RPMI7951 (cell line): ENCODE measurements at regions not wholly inside any gene's neighbourhood (a gene's known extent, or its start where the extent isn't known, plus 50 kb on each side); places are given as distances from the start of the nearest gene placed in this dataset.

Source experiments
- DNase-seq: peaks from one replicate; pipeline ENCODE4 v3.0.0-alpha.2; 2012; ENCODE audit warnings: low read depth

DNA sequence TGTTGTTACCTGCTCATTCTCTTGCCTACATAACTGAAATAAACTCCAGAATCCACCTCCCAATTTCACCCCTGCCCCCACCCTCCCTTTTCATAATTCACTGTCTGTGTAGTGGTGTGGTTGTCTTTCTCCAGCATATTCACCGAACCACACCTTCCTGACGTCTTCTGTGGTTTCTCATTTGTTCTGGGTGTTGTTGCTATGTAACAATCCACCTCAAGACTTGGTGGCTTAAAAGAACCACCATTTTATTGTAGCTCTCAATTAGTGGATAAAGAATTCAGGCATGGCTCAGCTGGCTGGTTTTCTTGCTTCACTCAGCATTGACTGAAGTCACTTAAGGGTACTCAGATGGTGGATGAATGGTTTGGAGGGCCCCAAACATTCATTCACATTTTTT, 229.8 kb downstream of the MAF start:
- no peak for DNase-seq

GRCh38 chr16:79369796-79370195, 230.7 kb downstream of the MAF start:
- DNase-seq: peak; percentile 43

DNA sequence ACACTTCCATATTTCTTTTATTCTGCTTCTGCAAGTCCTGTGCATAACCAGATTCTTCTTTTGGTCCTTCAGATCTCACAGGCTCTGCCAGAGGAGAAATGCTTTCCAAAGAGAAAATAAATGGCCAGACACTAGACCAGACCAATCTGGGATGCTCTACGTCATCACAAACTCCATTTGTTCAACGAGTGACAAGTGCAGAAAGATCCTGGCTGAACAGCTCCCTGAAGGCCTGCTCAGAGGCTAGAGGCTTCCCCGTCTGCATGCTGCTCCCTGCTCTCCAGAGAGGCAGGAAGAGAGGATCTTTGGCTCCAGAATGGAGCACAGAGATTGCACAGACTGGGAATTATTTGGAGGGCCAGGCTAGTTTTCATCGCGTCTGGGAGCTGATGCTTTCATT, 232.7 kb downstream of the MAF start:
- DNase-seq: no peak

- DNase-seq: no peak
Measured at GRCh38 chr16:79366635-79367034, 233.9 kb downstream of the MAF start.

DNA sequence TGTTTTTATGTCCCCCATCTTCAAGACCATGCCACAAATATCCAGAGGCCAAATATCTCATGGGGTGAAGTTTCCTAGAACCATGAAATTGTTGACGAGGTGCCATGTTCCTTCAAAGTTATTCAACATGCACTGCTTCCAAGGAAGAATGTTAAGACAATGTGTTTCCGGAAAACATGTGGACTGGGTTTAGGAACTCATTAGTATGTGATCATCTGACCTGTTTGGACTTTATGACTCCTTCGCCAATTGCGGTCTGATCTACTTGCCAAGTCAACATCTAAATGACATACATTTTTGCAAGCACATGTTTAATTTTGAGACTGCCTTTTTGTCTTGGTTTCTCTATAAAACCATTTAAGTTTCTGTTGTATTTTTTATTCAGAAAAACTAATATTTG, 234.8 kb downstream of the MAF start:
- no peak for DNase-seq

- no peak for DNase-seq
Measured at GRCh38 chr16:79363484-79363883, 237.1 kb downstream of the MAF start.

DNA sequence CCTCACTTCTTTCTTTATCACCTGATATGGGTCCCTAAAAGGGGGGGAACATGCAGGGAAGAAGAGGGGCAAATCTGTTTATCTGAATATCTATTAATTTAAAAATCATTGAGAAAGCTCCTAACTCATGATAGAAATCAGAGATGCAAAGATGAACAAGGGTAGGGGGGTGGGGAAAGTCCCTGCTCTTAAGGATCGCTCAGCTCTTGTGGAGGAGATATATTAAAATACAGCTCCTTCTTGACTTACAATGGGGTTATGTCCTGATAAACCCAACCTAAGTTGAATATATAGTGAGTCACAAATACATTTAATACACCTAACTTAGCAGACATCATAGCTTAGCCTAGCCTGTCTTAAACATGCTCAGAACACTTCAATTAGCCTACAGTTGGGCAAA, 237.5 kb downstream of the MAF start:
- no peak for DNase-seq

- DNase-seq: no peak
Measured at GRCh38 chr16:79362300-79362970, 238.1 kb downstream of the MAF start.

GRCh38 chr16:79361132-79361751, 239.3 kb downstream of the MAF start:
- no peak for DNase-seq

- DNase-seq: no peak
Measured at GRCh38 chr16:79360267-79360666, 240.3 kb downstream of the MAF start.

DNA sequence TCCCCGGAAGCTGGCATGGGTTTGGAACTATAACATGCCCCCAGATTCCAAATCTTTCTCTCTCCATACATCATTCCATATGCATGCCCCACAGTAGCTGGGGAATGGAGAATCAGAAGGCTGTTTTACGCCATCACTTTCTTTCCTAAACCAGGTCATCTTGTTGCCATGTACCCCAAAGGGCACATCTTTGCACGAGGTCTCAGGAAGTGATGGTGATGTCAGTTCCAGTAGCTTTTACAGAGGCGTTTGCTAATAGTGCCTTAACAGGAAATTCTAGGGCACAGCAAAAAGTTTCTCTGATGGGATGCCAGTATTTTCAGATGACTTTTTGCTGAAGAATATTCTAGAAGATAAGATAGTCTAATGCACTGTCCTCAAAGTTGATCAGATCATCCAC, 241.5 kb downstream of the MAF start:
- DNase-seq: no peak

DNA sequence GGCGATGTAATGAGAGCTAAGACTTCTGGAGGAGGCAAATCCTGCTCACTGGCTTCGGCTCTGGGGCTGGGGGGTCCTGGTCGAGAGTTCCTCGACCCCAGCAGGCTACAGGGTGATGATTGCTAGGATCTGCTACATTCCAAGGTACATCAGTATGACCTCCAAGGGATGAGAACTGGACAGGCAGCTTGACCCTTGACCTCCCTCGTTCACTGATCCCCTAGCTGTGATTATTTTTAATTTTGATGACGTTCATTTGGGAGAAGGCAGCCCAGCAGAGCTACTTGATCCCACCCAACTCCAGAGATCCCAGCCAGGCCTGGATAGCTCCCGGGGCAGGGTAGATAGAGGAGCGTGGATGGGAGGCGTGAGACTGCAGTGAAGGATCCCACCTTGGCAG, 242.3 kb downstream of the MAF start:
- DNase-seq: no peak

GRCh38 chr16:79355600-79356358, 244.8 kb downstream of the MAF start:
- DNase-seq: no peak

DNA sequence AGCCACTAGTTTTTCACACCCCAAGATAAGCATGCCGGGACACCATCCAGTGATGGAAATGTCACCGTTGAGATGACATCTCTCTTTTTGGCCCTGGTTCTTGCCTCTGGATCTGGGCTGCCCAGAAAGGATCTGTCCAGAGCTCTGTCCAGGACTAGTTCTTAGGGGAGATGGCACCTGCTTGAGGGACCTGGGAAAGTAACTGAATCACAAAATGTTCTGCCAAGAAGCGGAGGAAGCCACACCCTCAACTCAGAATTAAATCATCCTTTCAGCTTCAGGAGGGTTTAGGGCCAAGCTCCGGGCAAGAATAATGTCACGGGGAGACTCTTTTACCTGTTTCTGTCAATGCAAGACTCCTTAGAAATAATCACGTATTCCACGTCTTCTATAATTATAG, 248.6 kb downstream of the MAF start:
- DNase-seq: no peak

DNA sequence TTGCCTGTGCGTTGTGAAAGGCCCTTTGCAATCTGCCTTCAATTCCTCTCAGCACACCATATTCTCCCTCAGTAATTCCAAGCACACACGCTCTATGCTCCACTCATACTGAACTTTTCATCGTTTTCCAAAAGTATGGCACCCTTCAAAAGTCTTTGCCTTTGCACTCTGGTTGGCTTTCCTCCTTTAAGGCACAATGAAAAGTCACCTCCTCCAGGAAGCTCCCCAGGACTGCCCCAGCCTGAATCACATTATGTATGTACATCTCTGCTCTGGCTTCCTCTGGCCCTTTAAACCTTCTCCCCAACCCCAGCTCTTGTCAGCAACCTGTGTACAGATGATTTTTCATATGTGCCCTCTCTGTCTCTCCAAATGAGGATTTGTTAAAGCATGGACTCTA, 250.7 kb downstream of the MAF start:
- no peak for DNase-seq

- no peak for DNase-seq
Measured at GRCh38 chr16:79348521-79349306, 251.8 kb downstream of the MAF start.

- DNase-seq: no peak
Measured at GRCh38 chr16:79347277-79347676, 253.3 kb downstream of the MAF start.

DNA sequence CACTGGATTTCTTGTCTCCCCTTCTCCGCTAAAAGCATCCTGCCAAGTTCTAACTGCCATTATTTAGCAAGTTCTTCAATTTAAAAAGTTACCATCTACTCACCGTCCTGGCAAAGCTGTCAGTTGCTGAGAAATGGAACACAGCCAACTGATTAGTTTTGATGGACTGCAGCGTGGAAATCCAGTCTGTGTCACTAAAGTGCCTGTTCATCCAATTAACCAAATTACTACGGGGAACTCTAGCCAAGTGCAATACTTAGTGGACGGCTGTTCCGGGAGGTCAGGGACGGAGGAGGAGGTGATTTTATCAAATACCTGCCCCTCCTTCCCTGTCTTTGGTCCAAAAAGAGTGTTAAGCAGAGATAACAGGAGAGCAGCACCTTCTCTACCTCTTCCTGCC, 260.7 kb downstream of the MAF start:
- no peak for DNase-seq

DNA sequence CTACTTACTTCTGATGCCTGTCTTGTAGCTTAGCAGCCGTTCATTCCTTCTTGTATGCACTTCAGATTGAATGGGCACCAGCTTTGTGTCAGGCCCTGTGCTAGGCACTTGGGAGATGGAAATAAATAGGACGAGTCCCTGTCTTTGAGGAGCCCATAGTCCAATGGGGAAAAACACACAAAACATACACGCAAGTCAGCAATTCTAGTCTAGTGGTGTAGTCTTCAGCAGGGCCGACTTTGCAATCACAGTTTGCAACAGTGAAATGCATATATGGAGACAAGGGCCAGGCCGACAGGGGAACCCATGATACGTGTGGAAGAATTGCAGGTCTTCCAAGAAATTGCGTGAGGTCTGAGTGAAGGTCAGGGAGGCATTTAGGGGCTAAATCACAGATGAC, 262.6 kb downstream of the MAF start:
- no peak for DNase-seq

- DNase-seq: no peak
Measured at GRCh38 chr16:79336437-79337229, 263.9 kb downstream of the MAF start.

DNA sequence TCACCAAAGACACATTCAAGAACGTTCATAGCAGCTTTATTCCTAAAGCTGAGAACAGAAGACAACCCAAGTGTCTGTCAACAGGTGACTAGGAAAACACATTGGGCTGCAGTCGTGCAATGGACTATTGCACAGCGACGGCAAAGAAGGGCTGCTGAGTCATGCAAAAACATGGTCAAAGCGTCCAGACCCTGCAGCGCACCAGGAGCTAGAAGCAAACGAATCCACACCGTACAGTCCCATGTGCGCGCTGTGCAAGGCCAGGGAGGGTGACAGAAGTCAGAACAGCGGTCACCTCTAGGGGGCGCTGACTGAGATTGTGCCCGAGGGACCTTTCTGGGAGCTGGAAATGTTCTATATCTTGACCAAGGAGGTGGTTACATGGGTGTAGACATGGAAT, 266.4 kb downstream of the MAF start:
- no peak for DNase-seq

DNA sequence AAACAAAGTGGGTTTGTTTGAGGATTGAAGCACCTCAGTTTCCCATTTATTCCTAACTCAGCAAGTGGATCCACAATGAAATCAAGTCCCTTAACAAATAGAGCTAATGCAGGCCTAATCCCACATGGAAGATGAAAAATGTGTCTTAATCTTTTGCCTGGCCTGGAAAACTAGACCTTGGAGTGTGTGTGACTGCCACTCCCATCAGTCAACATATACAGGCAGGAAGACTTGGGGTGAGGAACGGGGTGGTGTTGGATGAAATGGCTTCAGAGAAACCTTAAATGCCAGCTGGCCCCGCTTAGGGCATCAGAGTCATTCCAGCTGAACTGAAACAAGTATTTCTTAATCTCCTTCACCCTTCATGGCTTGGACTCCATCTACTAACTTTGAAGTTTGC, 269.5 kb downstream of the MAF start:
- no peak for DNase-seq
